ENCODE measurements at regions not wholly inside any gene's neighbourhood (a gene's known extent, or its start where the extent isn't known, plus 50 kb on each side); places are given as distances from the start of the nearest gene placed in this dataset.

- TF ChIP-seq MLLT1 (IDR thresholded peaks at IDR 0.05) (no peak), PBX3 (IDR thresholded peaks at IDR 0.05; ENCODE audit: insufficient replicate concordance, low read depth, low read length) (no peak), BCLAF1 (IDR thresholded peaks at IDR 0.05) (no peak)
Observed at GRCh38 chr2:60268032-60268431, 285.4 kb downstream of the BCL11A start (continued).

- in situ Hi-C loops (cut with MboI) (no loop called here), intact Hi-C loops (cut with micrococcal nuclease; ENCODE audit: unreplicated experiment) (no loop called here)
- ATAC-seq (no peak), FAIRE-seq (no peak), DNase-seq (ENCODE audit: low read depth, low spot score) (no peak)
- POLR2A ChIA-PET = no interaction called here
- CTCF ChIA-PET = no interaction called here
- Histone ChIP-seq H2AFZ (ENCODE audit: control insufficient read depth, low read depth, low read length) (no peak overlapping the region), H4K20me1 (ENCODE audit: control insufficient read depth, insufficient read depth) (no peaks in the 10 kb centered on the region), H3K9ac (ENCODE audit: control insufficient read depth, insufficient read depth, low read length) (no peak overlapping the region), H3K27me3 (replicated peaks in 1 of 2; ENCODE audit: control insufficient read depth in 2 of 2, insufficient read depth in 2 of 2, low read length in 1 of 2) (no peaks in the 10 kb centered on the region; a peak in 1 of 4 replicates), H3K9me3 (replicated peaks; ENCODE audit: control insufficient read depth, insufficient read depth, low read length) (no peaks in the 10 kb centered on the region), H3K36me3 (ENCODE audit: control insufficient read depth in 2 of 2, insufficient read depth in 2 of 2, low read length in 1 of 2) (no peaks in the 10 kb centered on the region), H3K27ac (ENCODE audit: control insufficient read depth, insufficient read depth) (no peak overlapping the region), H3K4me1 (ENCODE audit: control insufficient read depth, insufficient read depth, low read length) (no peaks in the 10 kb centered on the region), H3K4me3 (no peak overlapping the region), H3K4me2 (ENCODE audit: control insufficient read depth, insufficient read depth) (no peak overlapping the region), H3K79me2 (ENCODE audit: control insufficient read depth, insufficient read depth, low read length) (no peaks in the 10 kb centered on the region)
- no TSS peak for BruUV-seq (replicated peaks)
- TF ChIP-seq SIX5 (IDR thresholded peaks at IDR 0.05; ENCODE audit: low read depth, low read length, severe bottlenecking) = no peak
- SMC1A ChIA-PET (ENCODE audit: uncharacterized antibody, unreplicated experiment) = no interaction called here
- RAD21 ChIA-PET (ENCODE audit: unreplicated experiment) = no interaction called here
- 54% methylated on average over 5 of the region's 5 CpGs for WGBS (ENCODE audit: insufficient coverage, insufficient replicate concordance, low lambda C conversion rate, missing lambda C conversion rate)
Observed at GRCh38 chr2:60267122-60267521, 286.3 kb downstream of the BCL11A start.

All from GM12878 (cell line).